NCI-H748 (cell line): ENCODE measurements at regions not wholly inside any gene's neighbourhood (a gene's known extent, or its start where the extent isn't known, plus 50 kb on each side); places are given as distances from the start of the nearest gene placed in this dataset.
"Not testable (repeated sequence)": the region's sequence is repeated elsewhere in the genome, so short reads cannot be mapped to it uniquely, and the experiment has no call there.

Experiments used
- DNase-seq: peaks from one replicate; lab custom pipeline; 2025; ENCODE audit not compliant: unreplicated experiment; lab: John Stamatoyannopoulos, UW

DNA sequence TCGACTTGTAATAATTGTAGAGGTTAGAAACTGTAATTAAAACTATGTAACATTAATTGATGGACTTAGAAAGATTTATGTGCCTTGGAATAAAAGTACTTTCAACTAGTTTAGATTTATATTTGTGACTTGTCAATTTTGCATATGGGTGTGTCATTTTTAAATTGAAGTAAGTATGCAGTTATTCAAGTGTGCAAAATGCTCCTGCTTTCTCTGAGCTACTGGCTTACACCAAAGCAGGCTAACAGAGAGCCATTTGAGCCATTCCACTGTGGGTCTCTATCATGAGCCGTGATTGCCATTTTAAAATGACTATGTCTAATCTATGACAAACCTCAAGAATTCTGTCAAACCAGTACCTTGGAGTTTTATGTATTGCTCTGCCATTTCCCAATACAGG lies 345.0 kb upstream of the MDFIC2 start:
- no peak for DNase-seq

DNA sequence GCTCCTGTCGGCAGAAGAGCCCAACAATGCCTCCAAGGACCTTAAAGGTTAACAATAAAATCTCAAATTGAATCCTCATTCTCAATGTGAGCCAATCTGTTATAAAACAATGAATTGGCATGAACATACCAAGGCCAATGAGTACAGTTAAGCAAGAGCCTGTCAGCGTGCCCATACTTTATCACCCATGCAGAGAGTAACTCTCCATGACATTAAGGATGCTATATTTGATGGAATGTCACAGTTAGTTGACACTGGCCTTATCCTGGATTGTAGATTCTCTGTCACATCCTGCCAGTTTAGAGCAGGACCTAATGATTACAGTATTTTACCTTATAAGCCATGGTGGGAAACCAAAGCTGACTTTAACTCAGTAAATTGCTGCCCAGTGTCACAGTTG lies 335.4 kb upstream of the MDFIC2 start:
- no peak for DNase-seq

DNA sequence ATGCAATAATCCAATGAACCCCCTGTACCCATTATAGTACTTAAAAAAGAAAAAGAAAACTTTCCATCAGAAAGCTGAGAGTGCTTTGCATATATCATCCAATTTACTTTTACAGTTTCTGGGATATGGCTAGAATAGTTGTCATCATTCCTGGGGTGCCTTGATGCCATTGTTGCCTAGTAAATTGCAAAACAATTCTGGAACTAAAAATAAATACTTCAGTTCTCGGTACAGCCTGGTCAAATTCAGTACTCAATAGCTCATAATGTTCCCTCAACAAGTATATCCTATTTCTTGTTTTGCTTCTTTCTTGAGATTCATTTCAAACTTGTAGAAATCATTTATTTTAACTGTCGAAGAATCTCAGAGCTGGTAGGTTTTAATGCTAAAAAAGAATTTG lies 334.7 kb upstream of the MDFIC2 start:
- DNase-seq = no peak

DNA sequence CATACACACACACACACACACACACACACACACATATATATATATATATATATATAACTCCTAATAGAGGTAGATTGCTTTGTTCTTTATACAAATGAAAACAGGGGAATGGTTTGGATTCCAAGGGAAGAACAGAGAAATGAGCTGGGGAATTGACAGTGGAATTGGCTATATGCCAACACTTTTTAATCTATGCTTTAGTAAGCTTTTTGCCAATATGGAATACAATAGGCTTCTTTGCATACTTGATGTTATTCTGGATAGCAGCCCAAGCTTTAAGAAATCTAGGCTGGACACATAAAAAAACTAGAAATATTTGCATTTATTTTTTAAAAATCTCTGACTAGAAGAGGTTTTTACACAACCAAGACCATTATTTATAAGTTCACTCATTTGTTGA lies 334.2 kb upstream of the MDFIC2 start:
- DNase-seq = no peak

DNA sequence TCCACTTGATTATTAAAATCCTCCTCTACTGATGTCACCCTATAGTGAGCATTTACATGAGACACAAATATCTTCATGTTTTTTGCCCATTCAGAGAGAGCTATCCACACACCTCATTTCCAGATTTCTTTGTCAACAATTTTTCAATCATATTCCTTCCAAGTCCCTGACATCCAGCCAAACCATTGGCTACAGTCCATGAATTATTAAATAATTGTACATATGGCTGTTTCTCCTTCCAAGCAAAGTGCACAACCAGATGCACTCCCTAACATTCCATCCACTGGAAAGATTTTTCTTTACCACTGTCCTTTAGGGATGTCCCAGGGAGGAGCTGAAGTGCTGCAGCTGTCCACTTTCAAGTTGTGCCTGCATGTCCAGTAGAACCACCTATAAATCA lies 328.0 kb upstream of the MDFIC2 start:
- no peak for DNase-seq

DNA sequence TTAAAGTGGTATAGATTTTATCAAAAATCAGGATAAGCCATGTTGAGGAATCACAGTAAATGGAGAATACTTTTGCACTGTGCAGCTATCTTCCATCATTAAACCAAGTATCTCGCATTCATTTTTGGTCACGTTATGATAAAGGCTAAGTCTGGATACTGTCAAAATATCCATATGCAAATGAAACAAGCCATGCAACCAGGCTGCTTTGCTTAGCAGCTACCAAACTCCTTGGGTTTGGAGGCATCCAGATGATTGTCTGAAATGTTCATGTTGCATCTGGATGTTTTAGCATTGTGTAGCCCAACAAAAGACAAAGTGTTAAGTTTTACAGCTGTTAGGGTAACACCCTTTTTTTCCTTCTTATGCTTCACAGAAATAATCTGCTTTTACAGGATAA lies 322.9 kb upstream of the MDFIC2 start:
- no peak for DNase-seq

DNA sequence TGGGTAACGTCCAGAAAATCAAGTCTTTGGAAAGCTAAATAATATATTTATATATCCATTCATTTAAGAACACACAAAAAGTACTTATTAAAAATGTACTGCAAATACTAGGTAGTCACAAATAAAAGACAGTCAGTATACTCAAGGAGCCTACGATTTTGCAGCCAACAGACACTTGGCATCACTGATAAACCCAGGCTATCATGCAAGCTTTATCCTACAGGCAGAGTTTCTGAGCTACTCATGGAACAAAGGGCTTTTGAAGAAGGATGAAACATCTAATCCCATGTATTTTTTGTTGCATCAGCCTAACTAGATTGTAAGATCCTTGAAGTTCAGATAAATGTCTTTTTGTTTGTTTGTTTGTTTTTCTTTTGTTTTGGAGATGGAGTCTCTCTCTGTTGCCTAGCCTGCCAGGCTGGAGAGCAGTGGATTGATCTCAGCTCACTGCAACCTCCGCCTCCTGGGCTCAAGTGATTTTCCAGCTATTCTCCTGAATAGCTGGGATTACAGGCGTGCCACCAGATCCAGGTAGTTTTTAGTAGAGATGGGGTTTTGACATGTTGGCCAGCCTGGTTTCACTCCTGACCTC lies 319.4 kb upstream of the MDFIC2 start:
- no peak for DNase-seq

DNA sequence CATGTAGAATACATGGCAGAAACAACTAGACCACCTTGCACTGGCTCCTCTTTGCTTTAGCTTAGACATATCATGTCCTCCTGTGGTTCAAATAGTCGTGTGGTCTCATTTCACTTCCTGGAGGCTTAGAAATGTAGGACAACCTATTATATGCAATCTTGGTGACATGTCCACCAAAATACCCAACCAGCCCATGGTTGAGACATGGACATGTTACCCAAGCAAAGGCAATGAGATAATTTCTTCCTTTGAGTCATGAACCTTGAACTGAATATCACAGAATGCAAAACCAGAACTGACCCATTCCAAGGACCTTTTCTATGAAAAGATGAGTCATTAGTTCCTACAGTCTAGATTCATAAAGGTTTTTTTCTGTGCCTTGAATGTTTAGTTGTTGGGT lies 309.0 kb upstream of the MDFIC2 start:
- peak; percentile 26 for DNase-seq

DNA sequence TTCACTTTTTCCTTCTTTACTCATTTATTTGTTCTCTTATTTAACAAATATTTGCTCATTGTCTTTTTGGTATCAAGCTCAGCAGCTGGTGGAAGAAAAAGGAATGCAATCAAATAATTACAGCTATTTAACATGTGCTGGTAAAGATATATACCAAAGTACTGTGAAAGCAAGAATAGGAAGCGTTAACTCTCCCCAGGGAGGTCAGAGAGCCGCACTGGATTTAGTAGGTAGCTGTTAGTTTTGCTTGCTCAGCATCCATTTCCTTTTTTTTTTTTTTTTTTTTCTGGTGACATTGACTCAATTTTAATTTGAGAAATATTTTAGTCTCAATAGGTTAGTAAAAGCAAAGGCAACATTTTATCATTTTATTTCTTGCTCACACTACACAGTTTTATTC lies 308.5 kb upstream of the MDFIC2 start:
- DNase-seq = peak; percentile 86

DNA sequence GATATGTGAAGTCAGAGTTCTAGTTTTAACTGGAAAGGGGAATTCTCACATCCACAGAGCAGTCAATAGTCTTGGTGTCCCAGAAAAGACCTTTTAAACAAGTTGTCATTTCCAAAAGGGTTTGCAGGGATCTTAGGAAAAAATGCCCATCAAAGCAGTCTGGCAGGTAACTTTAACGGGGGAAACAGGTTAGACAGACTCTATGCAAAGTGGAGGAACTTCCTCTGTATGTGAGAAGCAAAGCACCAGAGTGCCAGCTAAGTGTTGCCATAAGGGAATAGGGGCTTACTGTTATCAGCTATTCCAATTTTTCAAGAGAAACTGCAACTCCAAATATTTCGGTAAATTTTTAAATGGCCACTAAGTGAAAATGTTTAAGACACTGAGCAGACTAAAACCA lies 307.9 kb upstream of the MDFIC2 start:
- DNase-seq = peak; percentile 85

DNA sequence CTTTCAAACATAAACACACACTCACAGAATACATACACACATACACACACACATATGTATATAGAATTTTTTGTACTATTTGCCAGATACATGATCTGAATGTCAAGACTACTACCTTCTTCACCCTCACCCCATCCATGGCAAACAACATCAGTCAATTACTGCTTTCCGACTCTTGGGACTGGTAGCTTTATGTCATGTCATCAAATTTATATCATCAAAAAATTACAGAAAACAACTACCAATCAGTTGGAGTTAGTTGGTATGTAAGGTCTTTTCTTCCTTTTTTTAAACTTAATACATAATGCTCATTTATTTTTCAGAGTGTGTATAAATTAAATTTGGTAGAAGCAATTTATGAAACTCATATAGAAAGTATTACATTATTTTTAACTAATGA lies 305.7 kb upstream of the MDFIC2 start:
- DNase-seq = no peak

DNA sequence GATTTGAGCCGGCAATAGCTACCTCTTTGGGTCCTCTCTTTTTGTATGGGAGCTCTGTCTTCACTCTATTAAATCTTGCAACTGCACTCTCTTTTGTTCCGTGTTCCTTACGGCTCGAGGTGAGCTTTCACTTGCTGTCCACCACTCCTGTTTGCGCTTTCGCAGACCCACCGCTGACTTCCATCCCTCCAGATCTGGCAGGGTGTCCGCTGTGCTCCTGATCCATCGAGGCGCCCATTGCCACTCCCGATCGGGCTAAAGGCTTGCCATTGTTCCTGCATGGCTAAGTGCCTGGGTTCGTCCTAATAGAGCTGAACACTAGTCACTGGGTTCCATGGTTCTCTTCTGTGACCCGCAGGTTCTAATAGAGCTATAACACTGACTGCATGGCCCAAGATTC lies 304.9 kb upstream of the MDFIC2 start:
- DNase-seq = not testable (repeated sequence)

DNA sequence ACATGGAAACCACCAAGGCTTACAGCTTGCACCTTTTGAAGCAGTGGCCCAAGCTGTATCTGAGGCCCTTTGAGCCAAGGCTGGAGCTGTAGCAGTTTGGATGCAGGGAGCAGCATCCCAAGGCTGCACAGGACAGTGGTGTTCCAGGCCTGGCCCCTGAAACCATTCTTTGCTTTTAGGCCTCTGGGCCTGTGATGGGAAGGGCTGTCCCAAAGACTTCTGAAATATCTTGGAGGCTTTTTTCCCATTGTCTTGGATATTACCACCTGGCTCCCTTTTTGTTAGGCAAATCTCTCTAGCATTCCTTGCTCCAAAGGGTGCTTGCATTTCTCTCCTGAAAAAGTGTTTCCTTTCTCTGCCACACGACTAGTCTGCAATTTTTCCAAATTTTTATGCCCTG lies 302.8 kb upstream of the MDFIC2 start:
- no peak for DNase-seq

DNA sequence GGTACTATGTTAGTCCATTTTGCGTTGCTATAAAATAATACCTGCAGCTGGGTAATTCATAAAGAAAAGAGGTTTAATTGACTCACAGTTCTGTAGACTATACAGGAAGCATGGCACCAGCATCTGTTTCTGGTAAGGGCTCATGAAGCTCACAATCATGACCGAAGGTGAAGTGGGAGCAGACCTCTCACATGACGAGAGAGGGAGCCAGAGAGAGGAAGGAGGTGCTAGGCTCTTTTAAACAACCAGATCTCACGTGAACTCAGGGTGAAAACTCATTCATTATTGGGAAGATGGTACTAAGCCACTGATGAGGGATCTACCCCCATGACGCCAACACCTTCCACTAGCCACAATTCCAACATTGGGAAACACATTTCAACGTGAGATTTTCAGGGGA lies 301.7 kb upstream of the MDFIC2 start:
- DNase-seq = peak; percentile 2

DNA sequence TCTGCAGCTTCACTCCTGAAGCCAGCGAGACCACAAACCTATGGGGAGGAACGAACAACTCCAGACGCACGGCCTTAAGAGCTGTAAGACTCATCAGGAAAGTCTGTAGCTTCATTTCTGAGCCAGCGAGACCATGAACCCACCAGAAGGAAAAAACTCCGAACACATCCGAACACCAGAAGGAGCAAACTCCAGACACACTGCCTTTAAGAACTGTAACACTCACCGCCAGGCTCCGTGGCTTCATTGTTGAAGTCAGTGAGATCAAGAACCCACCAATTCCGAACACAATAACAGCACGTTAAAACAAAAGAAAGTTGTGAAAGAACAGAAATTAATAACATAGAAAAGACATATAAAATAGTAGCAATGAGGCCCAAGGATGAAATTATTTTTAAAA lies 300.5 kb upstream of the MDFIC2 start:
- no peak for DNase-seq

DNA sequence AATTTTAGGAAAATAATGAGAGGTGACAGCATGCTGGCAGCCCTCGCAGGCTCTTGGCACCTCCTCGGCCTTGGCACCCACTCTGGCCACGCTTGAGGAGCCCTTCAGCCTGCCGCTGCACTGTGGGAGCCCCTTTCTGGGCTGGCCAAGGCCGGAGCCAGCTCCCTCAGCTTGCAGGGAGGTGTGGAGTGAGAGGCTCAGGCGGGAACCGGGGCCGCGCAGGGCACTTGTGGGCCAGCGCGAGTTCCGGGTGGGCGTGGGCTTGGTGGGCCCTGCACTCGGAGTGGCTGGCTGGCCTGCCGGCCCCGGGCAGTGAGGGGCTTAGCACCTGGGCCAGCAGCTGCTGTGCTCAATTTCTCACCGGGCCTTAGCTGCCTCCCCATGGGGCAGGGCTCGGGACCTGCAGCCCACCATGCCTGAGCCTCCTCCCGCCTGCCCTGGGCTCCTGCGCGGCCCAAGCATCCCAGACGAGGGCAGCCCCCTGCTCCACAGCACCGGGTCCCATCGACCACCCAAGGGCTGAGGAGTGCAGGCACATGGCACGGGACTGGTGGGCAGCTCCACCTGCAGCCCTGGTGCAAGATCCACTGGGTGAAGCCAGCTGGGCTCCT lies 299.3 kb upstream of the MDFIC2 start:
- DNase-seq = not testable (repeated sequence)

DNA sequence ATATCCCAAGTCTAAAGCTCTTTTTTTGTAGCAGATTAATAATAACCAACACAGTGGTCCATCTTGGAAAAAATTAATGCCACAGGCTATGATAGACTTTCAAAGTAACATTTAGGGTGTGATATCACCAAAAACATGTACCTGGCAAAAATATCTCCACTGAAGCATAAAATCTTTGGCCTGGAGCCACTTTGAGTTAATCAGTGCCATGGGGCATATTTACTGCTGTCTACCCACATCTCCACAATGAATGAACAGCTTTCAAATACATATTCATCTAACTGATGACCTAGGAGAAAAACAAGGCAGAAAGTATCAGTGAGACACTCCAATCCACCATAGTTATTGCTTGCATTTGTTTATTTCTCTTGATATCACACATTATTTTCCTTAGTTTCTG lies 296.0 kb upstream of the MDFIC2 start:
- peak; percentile 32 for DNase-seq

DNA sequence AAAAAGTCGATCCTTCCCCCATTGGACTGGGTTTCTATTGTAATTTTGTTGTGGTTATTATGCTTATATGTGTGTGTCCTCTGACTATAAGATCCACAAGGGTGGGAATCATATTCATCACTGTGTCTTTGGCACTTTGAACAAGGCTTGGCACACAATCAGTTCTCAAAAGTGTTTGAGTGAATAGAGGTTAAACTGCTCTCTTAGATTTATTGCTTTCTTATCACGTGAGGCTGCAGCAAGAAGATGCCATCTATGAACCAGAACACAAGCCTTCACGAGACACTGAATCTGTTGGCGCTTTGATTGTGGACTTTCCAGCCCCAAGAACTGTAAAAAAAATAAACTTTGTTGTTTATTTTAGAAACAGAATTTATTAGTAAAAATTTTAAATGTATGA lies 295.0 kb upstream of the MDFIC2 start:
- peak; percentile 51 for DNase-seq

DNA sequence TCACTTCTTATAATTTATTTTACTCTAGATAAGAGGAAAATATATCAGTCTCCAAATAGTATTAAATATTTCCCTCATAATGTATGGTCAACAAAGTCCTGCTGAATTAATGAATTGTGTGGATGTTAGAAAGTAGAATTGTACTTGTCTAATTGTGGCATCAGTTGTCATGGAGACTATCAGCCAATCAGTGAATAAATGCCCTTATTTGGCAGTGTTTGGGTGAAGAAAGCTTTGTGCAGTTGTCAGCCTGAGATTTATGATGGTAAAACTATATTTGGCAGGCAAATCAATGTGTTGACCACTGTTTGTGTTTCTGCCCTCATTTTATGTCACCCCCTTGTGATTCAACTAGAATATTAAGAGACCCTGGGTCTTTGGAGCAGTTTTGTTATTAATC lies 293.6 kb upstream of the MDFIC2 start:
- DNase-seq = peak; percentile 87

DNA sequence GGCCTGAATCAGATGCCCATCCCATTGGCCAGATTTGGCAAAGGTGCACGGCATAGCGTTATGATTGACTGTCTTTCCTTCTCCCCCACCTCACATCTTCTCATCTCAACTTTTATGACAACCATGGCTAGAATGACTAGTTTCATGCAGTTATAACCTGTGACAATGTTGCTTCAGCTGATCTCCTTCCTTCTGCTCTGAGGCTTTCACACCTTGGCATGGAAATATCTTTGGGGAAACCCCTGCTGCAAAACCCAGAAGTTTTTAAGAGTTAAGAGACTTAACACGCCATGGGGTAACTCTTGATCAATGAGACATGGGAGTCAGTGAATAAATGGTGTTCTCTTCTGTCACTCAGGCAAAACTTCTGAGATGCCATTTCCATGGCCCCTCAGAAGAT lies 290.7 kb upstream of the MDFIC2 start:
- no peak for DNase-seq

DNA sequence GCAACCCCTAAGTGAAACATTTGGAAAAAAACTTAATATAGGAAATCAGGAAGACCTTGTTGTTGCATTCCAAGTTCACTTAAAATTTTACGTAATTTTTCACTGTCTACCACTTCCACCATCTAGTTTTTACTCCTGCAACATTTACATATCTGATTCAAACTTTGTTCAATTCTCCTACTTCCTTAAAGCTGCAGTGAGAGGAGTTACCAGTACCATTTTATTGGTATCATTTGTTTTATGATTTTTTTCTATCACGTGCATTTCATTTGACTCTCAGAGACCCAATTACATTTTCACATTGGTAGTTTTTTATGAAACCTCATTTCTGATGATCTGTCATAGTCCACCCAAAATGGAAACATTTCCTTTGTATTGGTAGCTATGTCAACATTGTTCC lies 284.9 kb upstream of the MDFIC2 start:
- DNase-seq = no peak

DNA sequence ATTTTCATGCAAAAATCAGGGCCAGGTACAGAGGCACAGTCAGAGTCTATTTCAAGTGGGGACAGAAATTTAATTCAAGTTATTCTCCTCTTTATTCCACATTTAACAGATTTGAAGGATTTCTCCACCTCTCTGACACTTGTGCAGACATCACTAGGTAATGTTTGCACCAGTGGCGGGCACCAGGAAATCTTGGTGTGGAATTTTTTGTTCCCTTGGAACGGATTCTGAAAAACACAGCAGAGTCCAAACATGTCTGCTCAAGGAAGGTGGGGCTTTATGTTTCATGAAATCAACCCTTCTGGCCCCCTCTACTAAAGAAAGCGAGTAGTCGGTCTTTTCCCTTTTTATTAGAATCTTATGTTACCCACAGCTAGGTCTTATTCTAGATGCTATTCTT lies 271.2 kb upstream of the MDFIC2 start:
- DNase-seq = no peak

DNA sequence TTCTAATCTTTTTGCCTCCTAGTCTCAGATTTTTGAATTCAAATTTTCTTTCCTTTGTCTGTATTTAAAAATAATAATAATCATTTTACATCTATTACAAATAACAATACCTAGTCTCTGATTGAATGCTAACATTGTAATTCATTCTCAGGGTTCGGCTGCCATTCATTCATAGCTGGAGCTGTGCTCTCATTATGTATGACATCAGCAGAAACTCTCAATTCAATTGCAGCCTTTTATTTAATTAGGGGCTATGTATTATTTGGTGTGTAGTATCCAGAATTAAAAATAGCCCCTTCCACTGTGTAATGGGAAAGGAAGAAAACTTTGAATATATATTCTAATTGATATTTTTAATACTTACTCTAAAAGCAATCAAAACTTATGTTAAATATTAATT lies 270.4 kb upstream of the MDFIC2 start:
- DNase-seq = peak; percentile 4
